ENCODE measurements at regions not wholly inside any gene's neighbourhood (a gene's known extent, or its start where the extent isn't known, plus 50 kb on each side); places are given as distances from the start of the nearest gene placed in this dataset.
"Not testable (repeated sequence)": the region's sequence is repeated elsewhere in the genome, so short reads cannot be mapped to it uniquely, and the experiment has no call there.

GRCh38 chr10:52583336-52583735, 189.2 kb downstream of the MBL2 start:
- Mint-ChIP-seq H3K36me3 (no peaks in the 10 kb centered on the region), H3K9me3 (peaks cover 69% of the 10 kb centered on the region), H3K4me3 (no peak overlapping the region), H3K27ac (no peak overlapping the region), H3K4me1 (peaks cover 8% of the 10 kb centered on the region), H3K27me3 (ENCODE audit: low read depth) (no peaks in the 10 kb centered on the region)
- TF ChIP-seq CTCF (IDR thresholded peaks at IDR 0.05; ENCODE audit: unreplicated experiment), result no peak
- no peak for DNase-seq (ENCODE audit: low spot score in 2 of 2, unreplicated experiment in 2 of 2)

- H3K36me3 Mint-ChIP-seq, result no peaks in the 10 kb centered on the region
- no peaks in the 10 kb centered on the region for H3K4me1 Mint-ChIP-seq
- no peak for DNase-seq (ENCODE audit: low spot score in 2 of 2, unreplicated experiment in 2 of 2)
- H3K27me3 Mint-ChIP-seq (ENCODE audit: low read depth), result no peaks in the 10 kb centered on the region
- peaks cover 60% of the 10 kb centered on the region for H3K9me3 Mint-ChIP-seq
- no peak overlapping the region for H3K4me3 Mint-ChIP-seq
- no peak for TF ChIP-seq CTCF (IDR thresholded peaks at IDR 0.05; ENCODE audit: unreplicated experiment)
- no peak overlapping the region for H3K27ac Mint-ChIP-seq
These were observed 185.9 kb downstream of the MBL2 start for GRCh38 chr10:52586710-52587109.

GRCh38 chr10:52597189-52597863, 175.3 kb downstream of the MBL2 start:
- no peak for DNase-seq (ENCODE audit: low spot score in 2 of 2, unreplicated experiment in 2 of 2)
- Mint-ChIP-seq H3K9me3 (no peaks in the 10 kb centered on the region), H3K27me3 (ENCODE audit: low read depth) (no peaks in the 10 kb centered on the region), H3K4me1 (peaks cover 6% of the 10 kb centered on the region), H3K4me3 (no peak overlapping the region), H3K36me3 (no peaks in the 10 kb centered on the region), H3K27ac (no peak overlapping the region)
- TF ChIP-seq CTCF (IDR thresholded peaks at IDR 0.05; ENCODE audit: unreplicated experiment), result no peak

GRCh38 chr10:52598936-52599335, 173.6 kb downstream of the MBL2 start:
- Mint-ChIP-seq H3K27ac (no peak overlapping the region), H3K27me3 (ENCODE audit: low read depth) (no peaks in the 10 kb centered on the region), H3K4me1 (peaks cover 6% of the 10 kb centered on the region), H3K4me3 (no peak overlapping the region), H3K9me3 (no peaks in the 10 kb centered on the region), H3K36me3 (no peaks in the 10 kb centered on the region)
- TF ChIP-seq CTCF (IDR thresholded peaks at IDR 0.05; ENCODE audit: unreplicated experiment), result no peak
- no peak for DNase-seq (ENCODE audit: low spot score in 2 of 2, unreplicated experiment in 2 of 2)

- no peak for DNase-seq (ENCODE audit: low spot score in 2 of 2, unreplicated experiment in 2 of 2)
- no peaks in the 10 kb centered on the region for H3K9me3 Mint-ChIP-seq
- no peak for TF ChIP-seq CTCF (IDR thresholded peaks at IDR 0.05; ENCODE audit: unreplicated experiment)
- no peaks in the 10 kb centered on the region for H3K27me3 Mint-ChIP-seq (ENCODE audit: low read depth)
- H3K27ac Mint-ChIP-seq, result peak overlapping the region; percentile 43
- H3K4me3 Mint-ChIP-seq, result no peak overlapping the region
- H3K4me1 Mint-ChIP-seq, result peaks cover 6% of the 10 kb centered on the region
- H3K36me3 Mint-ChIP-seq, result no peaks in the 10 kb centered on the region
These were observed 172.9 kb downstream of the MBL2 start for GRCh38 chr10:52599551-52600200.

- not testable (repeated sequence) for H3K9me3 Mint-ChIP-seq; H3K27me3 Mint-ChIP-seq (ENCODE audit: low read depth); DNase-seq (ENCODE audit: low spot score in 2 of 2, unreplicated experiment in 2 of 2); H3K4me3 Mint-ChIP-seq; H3K27ac Mint-ChIP-seq; H3K4me1 Mint-ChIP-seq; H3K36me3 Mint-ChIP-seq
These were observed 168.5 kb downstream of the MBL2 start for GRCh38 chr10:52604131-52604530.

All from mesothelial cell of epicardium (in vitro differentiated cells).